ENCODE measurements at regions not wholly inside any gene's neighbourhood (a gene's known extent, or its start where the extent isn't known, plus 50 kb on each side); places are given as distances from the start of the nearest gene placed in this dataset.

DNA sequence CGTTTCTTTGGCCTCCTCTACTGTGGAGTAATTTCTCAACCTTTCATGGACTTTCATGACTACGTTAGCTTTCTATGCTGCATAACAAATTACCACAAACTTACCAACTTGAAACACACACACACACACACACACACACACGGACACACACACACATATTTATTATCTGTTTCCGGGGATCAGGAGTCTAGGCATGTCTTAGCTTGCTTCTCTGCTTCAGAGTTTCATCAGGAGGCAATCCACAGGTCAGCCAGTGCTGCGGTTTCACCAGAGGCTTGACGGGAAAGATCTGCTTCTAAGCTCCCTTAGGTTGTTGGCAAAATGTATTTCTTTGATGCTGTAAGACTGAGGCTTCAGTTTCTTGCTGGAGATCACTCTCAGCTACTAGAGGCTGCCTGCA lies 59.0 kb upstream of the C9orf72 start (continued):
- TF ChIP-seq DNMT1 (CRISPR knock-in tag; IDR thresholded peaks at IDR 0.05) = no peak

DNA sequence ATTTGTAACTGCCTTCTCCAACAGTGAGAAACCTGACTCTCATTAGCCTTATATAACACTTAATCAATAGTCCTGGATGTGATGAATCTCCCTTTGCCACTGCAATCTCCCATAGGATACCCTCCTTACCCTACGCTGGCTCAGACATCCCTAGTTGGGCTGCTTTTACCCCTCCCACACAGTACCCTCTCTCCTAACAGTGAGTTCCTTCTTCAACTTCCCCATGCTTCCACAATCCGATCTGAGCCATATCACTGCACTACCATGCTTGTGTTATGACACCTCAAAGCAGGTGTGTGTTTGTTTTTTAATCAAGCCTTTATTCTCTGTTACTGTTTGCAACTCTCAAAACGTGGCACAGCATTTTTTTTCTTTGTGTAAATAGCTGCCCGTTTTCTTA lies 60.5 kb upstream of the C9orf72 start:
- intact Hi-C loops (cut with micrococcal nuclease; ENCODE audit: unreplicated experiment) = no loop called here
- no peaks in the 10 kb centered on the region for H3K9me3 ChIP-seq (ENCODE audit: low read length)
- no peak overlapping the region for H3K4me3 ChIP-seq (replicated peaks in 1 of 3; ENCODE audit: insufficient read depth in 1 of 3, low read depth in 2 of 3, low read length in 3 of 3)
- H2AFZ ChIP-seq (ENCODE audit: low read length) = no peak overlapping the region
- in situ Hi-C loops (cut with HindIII; ENCODE audit: extremely low pct_ligation_motif_present, low pct_unique_long_range_greater_than_20kb) = no loop called here
- no peak overlapping the region for H3K9ac ChIP-seq (ENCODE audit: insufficient read depth, low read depth, low read length)
- no peaks in the 10 kb centered on the region for H3K4me1 ChIP-seq (ENCODE audit: insufficient read depth, low read length)
- CTCF ChIA-PET (ENCODE audit: low intra/inter-chr PET ratio, low total read pairs) = no interaction called here
- H3K4me2 ChIP-seq (ENCODE audit: low read depth, low read length) = no peak overlapping the region
- H3K27me3 ChIP-seq (ENCODE audit: control insufficient read depth in 1 of 2, insufficient read depth in 2 of 2, low read length in 2 of 2) = no peaks in the 10 kb centered on the region
- H4K20me1 ChIP-seq (ENCODE audit: insufficient read depth, low read length) = no peaks in the 10 kb centered on the region
- DNase-seq (ENCODE audit: low spot score) = no peak
- H3K36me3 ChIP-seq (replicated peaks in 1 of 2; ENCODE audit: control insufficient read depth in 1 of 2, insufficient read depth in 2 of 2, low read length in 2 of 2) = no peaks in the 10 kb centered on the region
- FAIRE-seq = no peak
- BruUV-seq (replicated peaks) = no TSS peak
- WGBS (ENCODE audit: low lambda C conversion rate) = 17% methylated on average over 4 of the region's 4 CpGs
- no peaks in the 10 kb centered on the region for H3K79me2 ChIP-seq (ENCODE audit: insufficient read depth, low read length)
- no peak for ATAC-seq
- H3K27ac ChIP-seq (ENCODE audit: extremely low read length, insufficient read depth, low read length) = no peak overlapping the region
- POLR2A ChIA-PET = no interaction called here
- TF ChIP-seq KLF9 (CRISPR knock-in tag; IDR thresholded peaks at IDR 0.05; ENCODE audit: low read depth) = no peak
- no peak for TF ChIP-seq PHB2 (IDR thresholded peaks at IDR 0.05; ENCODE audit: partially characterized antibody)
- TF ChIP-seq, protein P1, sequence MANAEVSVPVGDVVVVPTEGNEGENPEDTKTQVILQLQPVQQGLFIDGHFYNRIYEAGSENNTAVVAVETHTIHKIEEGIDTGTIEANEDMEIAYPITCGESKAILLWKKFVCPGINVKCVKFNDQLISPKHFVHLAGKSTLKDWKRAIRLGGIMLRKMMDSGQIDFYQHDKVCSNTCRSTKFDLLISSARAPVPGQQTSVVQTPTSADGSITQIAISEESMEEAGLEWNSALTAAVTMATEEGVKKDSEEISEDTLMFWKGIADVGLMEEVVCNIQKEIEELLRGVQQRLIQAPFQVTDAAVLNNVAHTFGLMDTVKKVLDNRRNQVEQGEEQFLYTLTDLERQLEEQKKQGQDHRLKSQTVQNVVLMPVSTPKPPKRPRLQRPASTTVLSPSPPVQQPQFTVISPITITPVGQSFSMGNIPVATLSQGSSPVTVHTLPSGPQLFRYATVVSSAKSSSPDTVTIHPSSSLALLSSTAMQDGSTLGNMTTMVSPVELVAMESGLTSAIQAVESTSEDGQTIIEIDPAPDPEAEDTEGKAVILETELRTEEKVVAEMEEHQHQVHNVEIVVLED (CRISPR knock-in tag; IDR thresholded peaks at IDR 0.05; ENCODE audit: borderline replicate concordance) = no peak
- no peak for TF ChIP-seq ZNF431 (CRISPR knock-in tag; IDR thresholded peaks at IDR 0.05; ENCODE audit: borderline replicate concordance, low read depth)
- TF ChIP-seq, protein P2, sequence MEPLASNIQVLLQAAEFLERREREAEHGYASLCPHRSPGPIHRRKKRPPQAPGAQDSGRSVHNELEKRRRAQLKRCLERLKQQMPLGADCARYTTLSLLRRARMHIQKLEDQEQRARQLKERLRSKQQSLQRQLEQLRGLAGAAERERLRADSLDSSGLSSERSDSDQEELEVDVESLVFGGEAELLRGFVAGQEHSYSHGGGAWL (CRISPR knock-in tag; IDR thresholded peaks at IDR 0.05) = no peak
- TF ChIP-seq MTF1 (CRISPR knock-in tag; IDR thresholded peaks at IDR 0.05) = no peak
- TF ChIP-seq ZNF766 (CRISPR knock-in tag; IDR thresholded peaks at IDR 0.05; ENCODE audit: borderline replicate concordance) = no peak
- TF ChIP-seq NONO (IDR thresholded peaks at IDR 0.05) = no peak
- TF ChIP-seq NONO (CRISPR knock-in tag; conservative IDR thresholded peaks at IDR 0.05) = no peak
- TF ChIP-seq, protein P3, sequence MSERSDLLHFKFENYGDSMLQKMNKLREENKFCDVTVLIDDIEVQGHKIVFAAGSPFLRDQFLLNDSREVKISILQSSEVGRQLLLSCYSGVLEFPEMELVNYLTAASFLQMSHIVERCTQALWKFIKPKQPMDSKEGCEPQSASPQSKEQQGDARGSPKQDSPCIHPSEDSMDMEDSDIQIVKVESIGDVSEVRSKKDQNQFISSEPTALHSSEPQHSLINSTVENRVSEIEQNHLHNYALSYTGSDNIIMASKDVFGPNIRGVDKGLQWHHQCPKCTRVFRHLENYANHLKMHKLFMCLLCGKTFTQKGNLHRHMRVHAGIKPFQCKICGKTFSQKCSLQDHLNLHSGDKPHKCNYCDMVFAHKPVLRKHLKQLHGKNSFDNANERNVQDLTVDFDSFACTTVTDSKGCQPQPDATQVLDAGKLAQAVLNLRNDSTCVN (CRISPR knock-in tag; IDR thresholded peaks at IDR 0.05; ENCODE audit: borderline replicate concordance) = no peak
- TF ChIP-seq, protein P4, sequence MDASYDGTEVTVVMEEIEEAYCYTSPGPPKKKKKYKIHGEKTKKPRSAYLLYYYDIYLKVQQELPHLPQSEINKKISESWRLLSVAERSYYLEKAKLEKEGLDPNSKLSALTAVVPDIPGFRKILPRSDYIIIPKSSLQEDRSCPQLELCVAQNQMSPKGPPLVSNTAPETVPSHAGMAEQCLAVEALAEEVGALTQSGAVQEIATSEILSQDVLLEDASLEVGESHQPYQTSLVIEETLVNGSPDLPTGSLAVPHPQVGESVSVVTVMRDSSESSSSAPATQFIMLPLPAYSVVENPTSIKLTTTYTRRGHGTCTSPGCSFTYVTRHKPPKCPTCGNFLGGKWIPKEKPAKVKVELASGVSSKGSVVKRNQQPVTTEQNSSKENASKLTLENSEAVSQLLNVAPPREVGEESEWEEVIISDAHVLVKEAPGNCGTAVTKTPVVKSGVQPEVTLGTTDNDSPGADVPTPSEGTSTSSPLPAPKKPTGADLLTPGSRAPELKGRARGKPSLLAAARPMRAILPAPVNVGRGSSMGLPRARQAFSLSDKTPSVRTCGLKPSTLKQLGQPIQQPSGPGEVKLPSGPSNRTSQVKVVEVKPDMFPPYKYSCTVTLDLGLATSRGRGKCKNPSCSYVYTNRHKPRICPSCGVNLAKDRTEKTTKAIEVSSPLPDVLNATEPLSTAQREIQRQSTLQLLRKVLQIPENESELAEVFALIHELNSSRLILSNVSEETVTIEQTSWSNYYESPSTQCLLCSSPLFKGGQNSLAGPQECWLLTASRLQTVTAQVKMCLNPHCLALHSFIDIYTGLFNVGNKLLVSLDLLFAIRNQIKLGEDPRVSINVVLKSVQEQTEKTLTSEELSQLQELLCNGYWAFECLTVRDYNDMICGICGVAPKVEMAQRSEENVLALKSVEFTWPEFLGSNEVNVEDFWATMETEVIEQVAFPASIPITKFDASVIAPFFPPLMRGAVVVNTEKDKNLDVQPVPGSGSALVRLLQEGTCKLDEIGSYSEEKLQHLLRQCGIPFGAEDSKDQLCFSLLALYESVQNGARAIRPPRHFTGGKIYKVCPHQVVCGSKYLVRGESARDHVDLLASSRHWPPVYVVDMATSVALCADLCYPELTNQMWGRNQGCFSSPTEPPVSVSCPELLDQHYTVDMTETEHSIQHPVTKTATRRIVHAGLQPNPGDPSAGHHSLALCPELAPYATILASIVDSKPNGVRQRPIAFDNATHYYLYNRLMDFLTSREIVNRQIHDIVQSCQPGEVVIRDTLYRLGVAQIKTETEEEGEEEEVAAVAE (CRISPR knock-in tag; IDR thresholded peaks at IDR 0.05; ENCODE audit: borderline replicate concordance) = no peak
- TF ChIP-seq ZNF672 (CRISPR knock-in tag; IDR thresholded peaks at IDR 0.05) = no peak
- TF ChIP-seq, protein P5, sequence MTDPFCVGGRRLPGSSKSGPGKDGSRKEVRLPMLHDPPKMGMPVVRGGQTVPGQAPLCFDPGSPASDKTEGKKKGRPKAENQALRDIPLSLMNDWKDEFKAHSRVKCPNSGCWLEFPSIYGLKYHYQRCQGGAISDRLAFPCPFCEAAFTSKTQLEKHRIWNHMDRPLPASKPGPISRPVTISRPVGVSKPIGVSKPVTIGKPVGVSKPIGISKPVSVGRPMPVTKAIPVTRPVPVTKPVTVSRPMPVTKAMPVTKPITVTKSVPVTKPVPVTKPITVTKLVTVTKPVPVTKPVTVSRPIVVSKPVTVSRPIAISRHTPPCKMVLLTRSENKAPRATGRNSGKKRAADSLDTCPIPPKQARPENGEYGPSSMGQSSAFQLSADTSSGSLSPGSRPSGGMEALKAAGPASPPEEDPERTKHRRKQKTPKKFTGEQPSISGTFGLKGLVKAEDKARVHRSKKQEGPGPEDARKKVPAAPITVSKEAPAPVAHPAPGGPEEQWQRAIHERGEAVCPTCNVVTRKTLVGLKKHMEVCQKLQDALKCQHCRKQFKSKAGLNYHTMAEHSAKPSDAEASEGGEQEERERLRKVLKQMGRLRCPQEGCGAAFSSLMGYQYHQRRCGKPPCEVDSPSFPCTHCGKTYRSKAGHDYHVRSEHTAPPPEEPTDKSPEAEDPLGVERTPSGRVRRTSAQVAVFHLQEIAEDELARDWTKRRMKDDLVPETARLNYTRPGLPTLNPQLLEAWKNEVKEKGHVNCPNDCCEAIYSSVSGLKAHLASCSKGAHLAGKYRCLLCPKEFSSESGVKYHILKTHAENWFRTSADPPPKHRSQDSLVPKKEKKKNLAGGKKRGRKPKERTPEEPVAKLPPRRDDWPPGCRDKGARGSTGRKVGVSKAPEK (CRISPR knock-in tag; IDR thresholded peaks at IDR 0.05; ENCODE audit: borderline replicate concordance) = no peak
